H9 (cell line): ENCODE measurements at regions not wholly inside any gene's neighbourhood (a gene's known extent, or its start where the extent isn't known, plus 50 kb on each side); places are given as distances from the start of the nearest gene placed in this dataset.

Experiments
- DNase-seq: peaks from one replicate; pipeline ENCODE4 v3.0.0-alpha.2; 2017
- H2AFZ ChIP-seq: one replicate; pipeline ENCODE4 v1.6.1; 2013; ENCODE audit warnings: mild to moderate bottlenecking, low read length, control low read depth, moderate library complexity
- H2AK5ac ChIP-seq: 2 replicates; pipeline ENCODE4 v1.6.1; 2013; ENCODE audit warnings: low read length, control low read depth, mixed read lengths; ENCODE audit not compliant: insufficient read length
- H2BK120ac ChIP-seq: one replicate; pipeline ENCODE4 v1.6.1; 2013; ENCODE audit warnings: low read depth, mild to moderate bottlenecking, low read length, control low read depth, inconsistent platforms; ENCODE audit not compliant: poor library complexity, severe bottlenecking
- H2BK12ac ChIP-seq: 2 replicates; pipeline ENCODE4 v1.6.1; 2013; ENCODE audit warnings: low read length, control low read depth, mixed read lengths, low read depth; ENCODE audit not compliant: insufficient read length
- H2BK15ac ChIP-seq: 2 replicates; pipeline ENCODE4 v1.6.1; 2013; ENCODE audit warnings: low read depth, low read length, control low read depth
- H2BK20ac ChIP-seq: one replicate; pipeline ENCODE4 v1.6.1; 2013; ENCODE audit warnings: low read depth, mild to moderate bottlenecking, low read length, control low read depth, inconsistent platforms; ENCODE audit not compliant: poor library complexity, severe bottlenecking
- H2BK5ac ChIP-seq: 2 replicates; pipeline ENCODE4 v1.6.1; 2013; ENCODE audit warnings: low read length, control low read depth, mixed read lengths; ENCODE audit not compliant: insufficient read length
- H3K14ac ChIP-seq: 2 replicates; pipeline ENCODE4 v1.6.1; 2013; ENCODE audit warnings: low read length, control low read depth; ENCODE audit not compliant: insufficient read depth
- H3K18ac ChIP-seq: 2 replicates; pipeline ENCODE4 v1.6.1; 2013; ENCODE audit warnings: low read depth, mild to moderate bottlenecking, mixed read lengths, low read length, control low read depth; ENCODE audit not compliant: insufficient read length
- H3K23ac ChIP-seq: 2 replicates; pipeline ENCODE4 v1.6.1; 2013; ENCODE audit warnings: low read length, control low read depth, mixed read lengths, low read depth; ENCODE audit not compliant: insufficient read length
- H3K23me2 ChIP-seq: 2 replicates; pipeline ENCODE4 v1.6.1; 2013; ENCODE audit warnings: low read depth, mild to moderate bottlenecking, mixed read lengths, low read length, control low read depth; ENCODE audit not compliant: insufficient read length, poor library complexity, severe bottlenecking
- H3K27ac ChIP-seq: 2 replicates; pipeline ENCODE4 v1.5.1; 2013; ENCODE audit warnings: low read length, control low read depth, mixed read lengths, low read depth; ENCODE audit not compliant: insufficient read length
- H3K27me3 ChIP-seq: 2 replicates; pipeline ENCODE4 v1.6.1; 2013; ENCODE audit warnings: low read length, control low read depth, inconsistent platforms; ENCODE audit not compliant: insufficient read depth
- H3K4ac ChIP-seq: 2 replicates; pipeline ENCODE4 v1.6.1; 2013; ENCODE audit warnings: low read depth, mild to moderate bottlenecking, control low read depth, inconsistent platforms, low read length, moderate library complexity
- H3K4me1 ChIP-seq: 2 replicates; pipeline ENCODE4 v1.6.1; 2013; ENCODE audit warnings: low read length, control low read depth, inconsistent platforms; ENCODE audit not compliant: insufficient read depth
- H3K4me2 ChIP-seq: 2 replicates; pipeline ENCODE4 v1.6.1; 2013; ENCODE audit warnings: low read length, control low read depth, mixed read lengths; ENCODE audit not compliant: insufficient read length, insufficient read depth
- H3K56ac ChIP-seq: 2 replicates; pipeline ENCODE4 v1.6.1; 2013; ENCODE audit warnings: low read depth, mild to moderate bottlenecking, mixed read lengths, low read length, control low read depth; ENCODE audit not compliant: insufficient read length
- H3K79me1 ChIP-seq: 2 replicates; pipeline ENCODE4 v1.6.1; 2013; ENCODE audit warnings: low read depth, mild to moderate bottlenecking, moderate library complexity, low read length, control low read depth, inconsistent platforms; ENCODE audit not compliant: insufficient read depth, poor library complexity, severe bottlenecking
- H3K79me2 ChIP-seq: 2 replicates; pipeline ENCODE4 v1.6.1; 2013; ENCODE audit warnings: low read length, control low read depth, inconsistent platforms; ENCODE audit not compliant: insufficient read depth
- H3K9ac ChIP-seq: 2 replicates; pipeline ENCODE4 v1.6.1; 2013; ENCODE audit warnings: low read length, control low read depth, mixed read lengths; ENCODE audit not compliant: insufficient read length; ENCODE audit errors: extremely low read depth
- H3K9me3 ChIP-seq: one replicate; pipeline ENCODE4 v1.6.1; 2013; ENCODE audit warnings: low read depth, low read length, inconsistent platforms; ENCODE audit not compliant: control insufficient read depth
- H3T11ph ChIP-seq: one replicate; pipeline ENCODE4 v1.6.1; 2013; ENCODE audit warnings: mild to moderate bottlenecking, low read length, control low read depth, inconsistent platforms
- H4K20me1 ChIP-seq: one replicate; pipeline ENCODE4 v1.6.1; 2013; ENCODE audit not compliant: control insufficient read depth, insufficient read length, insufficient read depth
- H4K5ac ChIP-seq: 2 replicates; pipeline ENCODE4 v1.6.1; 2013; ENCODE audit warnings: low read depth, mild to moderate bottlenecking, mixed read lengths, low read length, control low read depth; ENCODE audit not compliant: insufficient read length
- H4K8ac ChIP-seq: replicated peaks from 2 replicates; pipeline ENCODE4 v1.6.1; 2013; ENCODE audit warnings: low read length, control low read depth, mixed read lengths, low read depth; ENCODE audit not compliant: insufficient read length
- H4K91ac ChIP-seq: 2 replicates; pipeline ENCODE4 v1.6.1; 2013; ENCODE audit warnings: low read depth, mild to moderate bottlenecking, moderate library complexity, mixed read lengths, low read length, control low read depth; ENCODE audit not compliant: insufficient read length
- H3K27ac Mint-ChIP-seq, 3 experiments: 2 replicates in 2 of 3; 3 replicates in 1 of 3; pipeline ENCODE4 v1.8.0; 2020 to 2021; ENCODE audit warnings: mixed read lengths in 3 of 3, mild to moderate bottlenecking in 1 of 3, moderate library complexity in 1 of 3
- H3K27me3 Mint-ChIP-seq: 2 replicates; pipeline ENCODE4 v1.8.0; 2021; ENCODE audit warnings: low read depth, mild to moderate bottlenecking, moderate library complexity, mixed read lengths
- H3K36me3 Mint-ChIP-seq, 3 experiments: 2 replicates in 2 of 3; 3 replicates in 1 of 3; pipeline ENCODE4 v1.8.0; 2020 to 2021; ENCODE audit warnings: low read depth in 3 of 3, mixed read lengths in 3 of 3; ENCODE audit not compliant: insufficient read depth in 1 of 3
- H3K4me1 Mint-ChIP-seq, 2 experiments: 2 replicates each; pipeline ENCODE4 v1.8.0; 2020; ENCODE audit warnings: mixed read lengths in 2 of 2
- H3K4me3 Mint-ChIP-seq, 2 experiments: 2 replicates in 1 of 2; 3 replicates in 1 of 2; pipeline ENCODE4 v1.8.0; 2020 to 2021; ENCODE audit warnings: mild to moderate bottlenecking in 2 of 2, mixed read lengths in 2 of 2, moderate library complexity in 1 of 2
- H3K9me3 Mint-ChIP-seq, 2 experiments: 2 replicates in 1 of 2; 3 replicates in 1 of 2; pipeline ENCODE4 v1.8.0; 2020; ENCODE audit warnings: mild to moderate bottlenecking in 2 of 2, mixed read lengths in 2 of 2, moderate library complexity in 1 of 2
- WGBS: extraction: QIAGEN DNeasy Blood & Tissue Kit; methylation state at CpG from one replicate; pipeline ENCODE4 v1.1.7; 2013; ENCODE audit warnings: missing lambda C conversion rate, low lambda C conversion rate, mixed read lengths; ENCODE audit not compliant: insufficient read length; ENCODE audit errors: extremely low coverage; 5-methylcytosine and 5-hydroxymethylcytosine counted together
- TF ChIP-seq, protein P1 (sequence below): fragments of 200-600 bp; sonication (generic); conservative IDR thresholded peaks from 3 replicates; pipeline ENCODE4 v1.8.0; 2021; ENCODE audit warnings: antibody characterized with exemption, mild to moderate bottlenecking

DNA sequence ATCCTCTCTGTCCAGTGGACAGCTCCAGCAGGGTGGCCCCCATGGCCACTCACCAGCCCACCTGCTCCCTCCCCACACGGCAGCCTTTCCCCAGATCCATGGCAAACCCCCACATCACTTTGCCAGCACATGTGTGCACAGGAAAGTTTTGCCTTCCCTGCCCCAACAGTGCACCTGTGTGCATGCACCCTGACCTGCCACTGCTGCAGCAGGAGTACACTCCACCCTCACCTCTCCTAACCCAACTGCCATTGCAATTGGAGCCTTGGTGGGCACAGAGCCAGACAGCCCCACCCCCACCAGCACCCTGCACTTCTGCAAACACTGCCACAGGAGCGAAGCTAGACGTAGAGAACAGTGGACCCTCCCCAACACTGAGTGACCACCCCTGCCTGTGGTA, 308.9 kb downstream of the CEP170 start:
- Histone ChIP-seq H3K14ac (no peak overlapping the region), H4K5ac (no peak overlapping the region), H2AFZ (no peak overlapping the region), H3K9ac (no peak overlapping the region), H3K27ac (no peak overlapping the region), H3K4ac (no peak overlapping the region), H3K4me1 (no peaks in the 10 kb centered on the region), H2AK5ac (no peak overlapping the region), H3K23ac (no peak overlapping the region), H3K9me3 (no peaks in the 10 kb centered on the region), H3K18ac (no peak overlapping the region), H3T11ph (no peak overlapping the region), H2BK5ac (no peak overlapping the region), H2BK120ac (no peak overlapping the region), H4K8ac (no peak overlapping the region), H3K23me2 (no peaks in the 10 kb centered on the region), H3K4me2 (no peak overlapping the region), H4K20me1 (no peaks in the 10 kb centered on the region), H4K91ac (no peak overlapping the region), H3K79me1 (no peaks in the 10 kb centered on the region), H2BK12ac (no peak overlapping the region), H3K56ac (no peak overlapping the region), H3K79me2 (no peaks in the 10 kb centered on the region), H2BK15ac (no peak overlapping the region), H2BK20ac (no peak overlapping the region), H3K27me3 (no peaks in the 10 kb centered on the region)
- DNase-seq = no peak
- TF ChIP-seq, protein P1, sequence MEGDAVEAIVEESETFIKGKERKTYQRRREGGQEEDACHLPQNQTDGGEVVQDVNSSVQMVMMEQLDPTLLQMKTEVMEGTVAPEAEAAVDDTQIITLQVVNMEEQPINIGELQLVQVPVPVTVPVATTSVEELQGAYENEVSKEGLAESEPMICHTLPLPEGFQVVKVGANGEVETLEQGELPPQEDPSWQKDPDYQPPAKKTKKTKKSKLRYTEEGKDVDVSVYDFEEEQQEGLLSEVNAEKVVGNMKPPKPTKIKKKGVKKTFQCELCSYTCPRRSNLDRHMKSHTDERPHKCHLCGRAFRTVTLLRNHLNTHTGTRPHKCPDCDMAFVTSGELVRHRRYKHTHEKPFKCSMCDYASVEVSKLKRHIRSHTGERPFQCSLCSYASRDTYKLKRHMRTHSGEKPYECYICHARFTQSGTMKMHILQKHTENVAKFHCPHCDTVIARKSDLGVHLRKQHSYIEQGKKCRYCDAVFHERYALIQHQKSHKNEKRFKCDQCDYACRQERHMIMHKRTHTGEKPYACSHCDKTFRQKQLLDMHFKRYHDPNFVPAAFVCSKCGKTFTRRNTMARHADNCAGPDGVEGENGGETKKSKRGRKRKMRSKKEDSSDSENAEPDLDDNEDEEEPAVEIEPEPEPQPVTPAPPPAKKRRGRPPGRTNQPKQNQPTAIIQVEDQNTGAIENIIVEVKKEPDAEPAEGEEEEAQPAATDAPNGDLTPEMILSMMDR = no peak
- Mint-ChIP-seq H3K27me3 (peaks cover 6% of the 10 kb centered on the region), H3K4me3 (no peak overlapping the region), H3K4me1 (peaks cover 3 to 5% of the 10 kb centered on the region in 2 experiments), H3K27ac (peak overlapping the region in 2 of 3 experiments; percentile 67 to 93; a peak in 2 of 7 replicates), H3K9me3 (peaks cover 0 to 6% of the 10 kb centered on the region in 2 experiments; a peak in 2 of 5 replicates), H3K36me3 (0 out of 7 replicates have a peak, but pooled peaks cover 0 to 4% (median 0%) of the 10 kb centered on the region in 3 experiments)
- WGBS = no CpG with 5 or more reads among the region's 3 CpGs
